HL-60 (cell line): ENCODE measurements at regions not wholly inside any gene's neighbourhood (a gene's known extent, or its start where the extent isn't known, plus 50 kb on each side); places are given as distances from the start of the nearest gene placed in this dataset.

Experiments used
- DNase-seq, 2 experiments: peaks; one replicate each; pipeline ENCODE4 v3.0.0-alpha.2; 2010 to 2020; ENCODE audit warnings: low read depth in 1 of 2, low spot score in 1 of 2
- H3K27ac ChIP-seq: fragments of 250-450 bp; sonication (Bioruptor Pico); replicated peaks from 2 replicates; pipeline ENCODE4 v1.5.1; 2020; ENCODE audit warnings: mild to moderate bottlenecking, moderate library complexity
- H3K27me3 ChIP-seq: fragments of 250-450 bp; sonication (Bioruptor Pico); 2 replicates; pipeline ENCODE4 v1.5.1; 2021; ENCODE audit warnings: mild to moderate bottlenecking, moderate library complexity; ENCODE audit not compliant: insufficient read depth, poor library complexity, severe bottlenecking
- H3K4me3 ChIP-seq: replicated peaks from 2 replicates; pipeline ENCODE4 v1.5.1; 2011; ENCODE audit warnings: mild to moderate bottlenecking, control low read depth, low read length; ENCODE audit not compliant: insufficient read depth
- CTCF ChIP-seq: IDR thresholded peaks from one replicate; pipeline ENCODE4 v1.5.1; 2011; ENCODE audit warnings: low read length, control low read depth, inconsistent platforms; ENCODE audit not compliant: insufficient read depth
- GABPA ChIP-seq: IDR thresholded peaks from 2 replicates; pipeline ENCODE4 v1.6.1; 2012; ENCODE audit warnings: low read depth
- POLR2AphosphoS5 ChIP-seq: IDR thresholded peaks from 2 replicates; pipeline ENCODE4 v1.6.1; 2012; ENCODE audit warnings: low read depth
- REST ChIP-seq: IDR thresholded peaks from 2 replicates; pipeline ENCODE4 v1.6.1; 2012; ENCODE audit warnings: low read depth; ENCODE audit not compliant: insufficient replicate concordance
- SPI1 ChIP-seq: IDR thresholded peaks from 2 replicates; pipeline ENCODE4 v1.6.1; 2012; ENCODE audit warnings: low read depth, mild to moderate bottlenecking, borderline replicate concordance

GRCh38 chr5:142474431-142475094 is 149.7 kb upstream of the SPRY4 start:
- Histone ChIP-seq H3K27ac (no peak overlapping the region), H3K27me3 (no peaks in the 10 kb centered on the region), H3K4me3 (no peak overlapping the region)
- TF ChIP-seq REST = no peak
- TF ChIP-seq POLR2AphosphoS5 = no peak
- no peak for TF ChIP-seq CTCF
- TF ChIP-seq SPI1 = no peak
- no peak for TF ChIP-seq GABPA
- DNase-seq = no peak

GRCh38 chr5:142473038-142473437 is 148.2 kb upstream of the SPRY4 start:
- Histone ChIP-seq H3K27me3 (no peaks in the 10 kb centered on the region), H3K4me3 (no peak overlapping the region), H3K27ac (no peak overlapping the region)
- TF ChIP-seq REST (no peak), POLR2AphosphoS5 (no peak), GABPA (no peak), SPI1 (no peak), CTCF (no peak)
- DNase-seq = no peak

- Histone ChIP-seq H3K27ac (no peak overlapping the region), H3K27me3 (no peaks in the 10 kb centered on the region), H3K4me3 (no peak overlapping the region)
- TF ChIP-seq REST = no peak
- no peak for TF ChIP-seq POLR2AphosphoS5
- no peak for TF ChIP-seq GABPA
- TF ChIP-seq SPI1 = no peak
- TF ChIP-seq CTCF = no peak
- peak; percentile 4 to 7 for DNase-seq
Observed at GRCh38 chr5:142472306-142472951, 147.6 kb upstream of the SPRY4 start.
